Activated CD4-positive, alpha-beta memory T cell treated with anti-CD3 and anti-CD28 coated beads, Interleukin-2, amount 10 ng/mL, durations not matched to agents 7 days and 5 days (primary cell): ENCODE measurements at regions not wholly inside any gene's neighbourhood (a gene's known extent, or its start where the extent isn't known, plus 50 kb on each side); places are given as distances from the start of the nearest gene placed in this dataset.

Experiments used
- CTCF ChIA-PET: fragments of 350-600 bp; sonication (Branson Sonifier 250); formaldehyde crosslinking; loops from one replicate; lab custom pipeline; 2021; ENCODE audit warnings: antibody characterized with exemption, inconsistent platforms; lab: Charles Lee
- POLR2A ChIA-PET: fragments of 350-600 bp; sonication (Branson Sonifier 250); formaldehyde crosslinking; loops from one replicate; lab custom pipeline; 2021; ENCODE audit warnings: antibody characterized with exemption; lab: Charles Lee
- DNase-seq: peaks from one replicate; pipeline ENCODE4 v3.0.0-alpha.2; 2020
- H3K27ac Mint-ChIP-seq: one replicate; pipeline ENCODE4 v1.8.0; 2021; ENCODE audit warnings: mild to moderate bottlenecking, mixed read lengths
- H3K27me3 Mint-ChIP-seq: one replicate; pipeline ENCODE4 v1.8.0; 2021; ENCODE audit warnings: mixed read lengths
- H3K36me3 Mint-ChIP-seq: one replicate; pipeline ENCODE4 v1.8.0; 2021; ENCODE audit warnings: low read depth, mixed read lengths
- H3K4me1 Mint-ChIP-seq: one replicate; pipeline ENCODE4 v1.8.0; 2021; ENCODE audit warnings: mixed read lengths
- H3K4me3 Mint-ChIP-seq: one replicate; pipeline ENCODE4 v1.8.0; 2021; ENCODE audit warnings: mild to moderate bottlenecking, mixed read lengths
- H3K9me3 Mint-ChIP-seq: one replicate; pipeline ENCODE4 v1.8.0; 2021; ENCODE audit warnings: mixed read lengths

GRCh38 chr4:110933341-110933740, 310.5 kb upstream of the PITX2 start:
- ChIA-PET POLR2A (no interaction called here), CTCF (no interaction called here)
- H3K36me3 Mint-ChIP-seq = no peaks in the 10 kb centered on the region
- no peaks in the 10 kb centered on the region for H3K27me3 Mint-ChIP-seq
- H3K4me3 Mint-ChIP-seq = no peak overlapping the region
- H3K27ac Mint-ChIP-seq = no peak overlapping the region
- DNase-seq = no peak
- no peaks in the 10 kb centered on the region for H3K9me3 Mint-ChIP-seq
- H3K4me1 Mint-ChIP-seq = no peaks in the 10 kb centered on the region

- CTCF ChIA-PET = no interaction called here
- no peaks in the 10 kb centered on the region for H3K9me3 Mint-ChIP-seq
- H3K4me1 Mint-ChIP-seq = no peaks in the 10 kb centered on the region
- POLR2A ChIA-PET = no interaction called here
- DNase-seq = no peak
- H3K36me3 Mint-ChIP-seq = no peaks in the 10 kb centered on the region
- no peaks in the 10 kb centered on the region for H3K27me3 Mint-ChIP-seq
- no peak overlapping the region for H3K4me3 Mint-ChIP-seq
- H3K27ac Mint-ChIP-seq = no peak overlapping the region
Measured at GRCh38 chr4:110944501-110944900, 321.6 kb upstream of the PITX2 start.

GRCh38 chr4:110945600-110945999, 322.7 kb upstream of the PITX2 start:
- Mint-ChIP-seq H3K4me3 (no peak overlapping the region), H3K9me3 (no peaks in the 10 kb centered on the region), H3K36me3 (no peaks in the 10 kb centered on the region), H3K27me3 (no peaks in the 10 kb centered on the region), H3K27ac (no peak overlapping the region), H3K4me1 (no peaks in the 10 kb centered on the region)
- ChIA-PET POLR2A (no interaction called here), CTCF (no interaction called here)
- no peak for DNase-seq

GRCh38 chr4:110949542-110949941, 326.7 kb upstream of the PITX2 start:
- ChIA-PET CTCF (no interaction called here), POLR2A (no interaction called here)
- Mint-ChIP-seq H3K27me3 (no peaks in the 10 kb centered on the region), H3K4me1 (no peaks in the 10 kb centered on the region), H3K4me3 (no peak overlapping the region), H3K27ac (no peak overlapping the region), H3K9me3 (no peaks in the 10 kb centered on the region), H3K36me3 (no peaks in the 10 kb centered on the region)
- DNase-seq = no peak

GRCh38 chr4:110950731-110951130, 327.9 kb upstream of the PITX2 start:
- H3K9me3 Mint-ChIP-seq = no peaks in the 10 kb centered on the region
- H3K4me1 Mint-ChIP-seq = no peaks in the 10 kb centered on the region
- no peaks in the 10 kb centered on the region for H3K36me3 Mint-ChIP-seq
- POLR2A ChIA-PET = no interaction called here
- H3K4me3 Mint-ChIP-seq = no peak overlapping the region
- no peaks in the 10 kb centered on the region for H3K27me3 Mint-ChIP-seq
- no peak for DNase-seq
- CTCF ChIA-PET = no interaction called here
- H3K27ac Mint-ChIP-seq = no peak overlapping the region

- H3K36me3 Mint-ChIP-seq = no peaks in the 10 kb centered on the region
- H3K4me1 Mint-ChIP-seq = no peaks in the 10 kb centered on the region
- H3K4me3 Mint-ChIP-seq = no peak overlapping the region
- no peak overlapping the region for H3K27ac Mint-ChIP-seq
- no peak for DNase-seq
- H3K27me3 Mint-ChIP-seq = no peaks in the 10 kb centered on the region
- POLR2A ChIA-PET = no interaction called here
- CTCF ChIA-PET = no interaction called here
- no peaks in the 10 kb centered on the region for H3K9me3 Mint-ChIP-seq
Measured at GRCh38 chr4:110953191-110953590, 330.3 kb upstream of the PITX2 start.

- H3K27ac Mint-ChIP-seq = no peak overlapping the region
- H3K9me3 Mint-ChIP-seq = no peaks in the 10 kb centered on the region
- ChIA-PET CTCF (no interaction called here), POLR2A (no interaction called here)
- no peaks in the 10 kb centered on the region for H3K36me3 Mint-ChIP-seq
- no peak overlapping the region for H3K4me3 Mint-ChIP-seq
- DNase-seq = no peak
- no peaks in the 10 kb centered on the region for H3K27me3 Mint-ChIP-seq
- H3K4me1 Mint-ChIP-seq = no peaks in the 10 kb centered on the region
Measured at GRCh38 chr4:110953898-110954297, 331.0 kb upstream of the PITX2 start.

- H3K36me3 Mint-ChIP-seq = no peaks in the 10 kb centered on the region
- no peaks in the 10 kb centered on the region for H3K4me1 Mint-ChIP-seq
- no peak overlapping the region for H3K4me3 Mint-ChIP-seq
- ChIA-PET CTCF (no interaction called here), POLR2A (no interaction called here)
- no peak for DNase-seq
- no peaks in the 10 kb centered on the region for H3K27me3 Mint-ChIP-seq
- H3K9me3 Mint-ChIP-seq = no peaks in the 10 kb centered on the region
- no peak overlapping the region for H3K27ac Mint-ChIP-seq
Measured at GRCh38 chr4:110955748-110956147, 332.9 kb upstream of the PITX2 start.

GRCh38 chr4:110959041-110959643, 336.3 kb upstream of the PITX2 start:
- H3K27me3 Mint-ChIP-seq = no peaks in the 10 kb centered on the region
- H3K36me3 Mint-ChIP-seq = no peaks in the 10 kb centered on the region
- no peak overlapping the region for H3K4me3 Mint-ChIP-seq
- no peak overlapping the region for H3K27ac Mint-ChIP-seq
- POLR2A ChIA-PET = no interaction called here
- no peak for DNase-seq
- H3K9me3 Mint-ChIP-seq = no peaks in the 10 kb centered on the region
- CTCF ChIA-PET = no interaction called here
- H3K4me1 Mint-ChIP-seq = no peaks in the 10 kb centered on the region

- Mint-ChIP-seq H3K27me3 (no peaks in the 10 kb centered on the region), H3K9me3 (no peaks in the 10 kb centered on the region), H3K4me3 (no peak overlapping the region), H3K36me3 (no peaks in the 10 kb centered on the region), H3K4me1 (no peaks in the 10 kb centered on the region), H3K27ac (no peak overlapping the region)
- CTCF ChIA-PET = no interaction called here
- no peak for DNase-seq
- POLR2A ChIA-PET = no interaction called here
Measured at GRCh38 chr4:110961066-110961465, 338.2 kb upstream of the PITX2 start.

- POLR2A ChIA-PET = no interaction called here
- Mint-ChIP-seq H3K4me3 (no peak overlapping the region), H3K36me3 (no peaks in the 10 kb centered on the region), H3K27me3 (no peaks in the 10 kb centered on the region), H3K27ac (no peak overlapping the region), H3K9me3 (no peaks in the 10 kb centered on the region), H3K4me1 (no peaks in the 10 kb centered on the region)
- DNase-seq = no peak
- CTCF ChIA-PET = no interaction called here
Measured at GRCh38 chr4:110962616-110963015, 339.7 kb upstream of the PITX2 start.

- POLR2A ChIA-PET = no interaction called here
- Mint-ChIP-seq H3K27ac (no peak overlapping the region), H3K9me3 (no peaks in the 10 kb centered on the region), H3K4me1 (no peaks in the 10 kb centered on the region), H3K27me3 (no peaks in the 10 kb centered on the region), H3K36me3 (no peaks in the 10 kb centered on the region), H3K4me3 (no peak overlapping the region)
- no peak for DNase-seq
- CTCF ChIA-PET = no interaction called here
Measured at GRCh38 chr4:110963662-110964280, 340.9 kb upstream of the PITX2 start.

- H3K4me3 Mint-ChIP-seq = no peak overlapping the region
Measured at GRCh38 chr4:110967936-110968335, 345.1 kb upstream of the PITX2 start.

GRCh38 chr4:110970642-110971041, 347.8 kb upstream of the PITX2 start:
- no peak overlapping the region for H3K27ac Mint-ChIP-seq
- ChIA-PET POLR2A (no interaction called here), CTCF (no interaction called here)
- no peaks in the 10 kb centered on the region for H3K9me3 Mint-ChIP-seq
- H3K36me3 Mint-ChIP-seq = no peaks in the 10 kb centered on the region
- H3K4me1 Mint-ChIP-seq = no peaks in the 10 kb centered on the region
- no peak for DNase-seq
- no peak overlapping the region for H3K4me3 Mint-ChIP-seq
- no peaks in the 10 kb centered on the region for H3K27me3 Mint-ChIP-seq

More at GRCh38 chr4:110967936-110968335, 345.1 kb upstream of the PITX2 start:
- ChIA-PET CTCF (no interaction called here), POLR2A (no interaction called here)
- Mint-ChIP-seq H3K27me3 (no peaks in the 10 kb centered on the region), H3K4me1 (no peaks in the 10 kb centered on the region), H3K27ac (no peak overlapping the region), H3K9me3 (no peaks in the 10 kb centered on the region), H3K36me3 (no peaks in the 10 kb centered on the region)
- no peak for DNase-seq
